Large intestine (tissue), 3 donors: ENCODE measurements at regions not wholly inside any gene's neighbourhood (a gene's known extent, or its start where the extent isn't known, plus 50 kb on each side); places are given as distances from the start of the nearest gene placed in this dataset.
"Not testable (repeated sequence)": the region's sequence is repeated elsewhere in the genome, so short reads cannot be mapped to it uniquely, and the experiment has no call there.

Source experiments
- DNase-seq, 2 donors: peaks; one replicate each; pipeline versions ENCODE4 v3.0.0 to v3.0.0-alpha.2; 2013
- H3K27ac ChIP-seq: one replicate; pipeline ENCODE4 v1.5.1; 2013; ENCODE audit warnings: low read length
- H3K27me3 ChIP-seq: 2 replicates; pipeline ENCODE4 v1.6.1; 2013; ENCODE audit warnings: low read length; ENCODE audit not compliant: control insufficient read depth, insufficient read depth
- H3K36me3 ChIP-seq: 2 replicates; pipeline ENCODE4 v1.6.1; 2013; ENCODE audit warnings: low read length; ENCODE audit not compliant: control insufficient read depth, insufficient read depth
- H3K4me1 ChIP-seq: one replicate; pipeline ENCODE4 v1.6.1; 2013; ENCODE audit warnings: low read length; ENCODE audit not compliant: control insufficient read depth, insufficient read depth
- H3K4me3 ChIP-seq: one replicate; pipeline ENCODE4 v1.5.1; 2013; ENCODE audit warnings: low read length
- H3K9me3 ChIP-seq: one replicate; pipeline ENCODE4 v1.6.1; 2013; ENCODE audit warnings: mild to moderate bottlenecking, low read depth, low read length, moderate library complexity; ENCODE audit not compliant: control insufficient read depth
- WGBS: methylation state at CpG from one replicate; pipeline ENCODE4 v1.1.5; 2013; ENCODE audit warnings: low lambda C conversion rate; ENCODE audit not compliant: insufficient coverage; 5-methylcytosine and 5-hydroxymethylcytosine counted together

- DNase-seq, result no peak
- no CpG with 5 or more reads among the region's 4 CpGs for WGBS
- Histone ChIP-seq H3K4me1 (no peaks in the 10 kb centered on the region), H3K4me3 (no peak overlapping the region), H3K27ac (no peak overlapping the region), H3K36me3 (no peaks in the 10 kb centered on the region), H3K27me3 (no peaks in the 10 kb centered on the region), H3K9me3 (no peaks in the 10 kb centered on the region)
Measured at GRCh38 chr7:48992816-48993215, 68.5 kb downstream of the CDC14C start.

GRCh38 chr7:49001610-49002033 lies 77.3 kb downstream of the CDC14C start:
- Histone ChIP-seq H3K4me1 (no peaks in the 10 kb centered on the region), H3K4me3 (no peak overlapping the region), H3K36me3 (no peaks in the 10 kb centered on the region), H3K27me3 (no peaks in the 10 kb centered on the region), H3K9me3 (no peaks in the 10 kb centered on the region), H3K27ac (no peak overlapping the region)
- DNase-seq, result peak; percentile 4 to 15
- no CpG with 5 or more reads among the region's 1 CpG for WGBS

GRCh38 chr7:49010717-49011116 lies 86.4 kb downstream of the CDC14C start:
- H3K36me3 ChIP-seq, result no peaks in the 10 kb centered on the region
- DNase-seq, result no peak
- no peak overlapping the region for H3K4me3 ChIP-seq
- H3K27ac ChIP-seq, result no peak overlapping the region
- WGBS, result 83% methylated on average over 1 of the region's 2 CpGs
- H3K4me1 ChIP-seq, result no peaks in the 10 kb centered on the region
- H3K9me3 ChIP-seq, result no peaks in the 10 kb centered on the region
- no peaks in the 10 kb centered on the region for H3K27me3 ChIP-seq

- no peaks in the 10 kb centered on the region for H3K27me3 ChIP-seq
- H3K9me3 ChIP-seq, result no peaks in the 10 kb centered on the region
- no peak for DNase-seq
- H3K4me1 ChIP-seq, result no peaks in the 10 kb centered on the region
- no peak overlapping the region for H3K27ac ChIP-seq
- no CpG with 5 or more reads among the region's 4 CpGs for WGBS
- H3K36me3 ChIP-seq, result no peaks in the 10 kb centered on the region
- H3K4me3 ChIP-seq, result no peak overlapping the region
Measured at GRCh38 chr7:49014870-49015269, 90.5 kb downstream of the CDC14C start.

GRCh38 chr7:49020145-49020544 lies 95.8 kb downstream of the CDC14C start:
- Histone ChIP-seq H3K9me3 (no peaks in the 10 kb centered on the region), H3K27me3 (no peaks in the 10 kb centered on the region), H3K4me3 (no peak overlapping the region), H3K4me1 (no peaks in the 10 kb centered on the region), H3K27ac (no peak overlapping the region), H3K36me3 (no peaks in the 10 kb centered on the region)
- WGBS, result 100% methylated on average over 1 of the region's 4 CpGs
- DNase-seq, result no peak

- no peak overlapping the region for H3K27ac ChIP-seq
- H3K4me3 ChIP-seq, result no peak overlapping the region
- no peaks in the 10 kb centered on the region for H3K9me3 ChIP-seq
- H3K36me3 ChIP-seq, result no peaks in the 10 kb centered on the region
- no peaks in the 10 kb centered on the region for H3K27me3 ChIP-seq
- no peaks in the 10 kb centered on the region for H3K4me1 ChIP-seq
- DNase-seq, result no peak
Measured at GRCh38 chr7:49022448-49022847, 98.1 kb downstream of the CDC14C start.

GRCh38 chr7:49023345-49024328 lies 99.3 kb downstream of the CDC14C start:
- no peaks in the 10 kb centered on the region for H3K27me3 ChIP-seq
- DNase-seq, result no peak
- H3K36me3 ChIP-seq, result no peaks in the 10 kb centered on the region
- H3K4me3 ChIP-seq, result no peak overlapping the region
- H3K4me1 ChIP-seq, result no peaks in the 10 kb centered on the region
- H3K27ac ChIP-seq, result no peak overlapping the region
- WGBS, result no CpG with 5 or more reads among the region's 9 CpGs
- no peaks in the 10 kb centered on the region for H3K9me3 ChIP-seq

- H3K27ac ChIP-seq, result no peak overlapping the region
- H3K9me3 ChIP-seq, result no peaks in the 10 kb centered on the region
- H3K27me3 ChIP-seq, result no peaks in the 10 kb centered on the region
- no peak for DNase-seq
- WGBS, result no CpG with 5 or more reads among the region's 2 CpGs
- no peaks in the 10 kb centered on the region for H3K4me1 ChIP-seq
- no peak overlapping the region for H3K4me3 ChIP-seq
- H3K36me3 ChIP-seq, result no peaks in the 10 kb centered on the region
Measured at GRCh38 chr7:49030221-49030620, 105.9 kb downstream of the CDC14C start.

- H3K27me3 ChIP-seq, DNase-seq: not testable (repeated sequence)
- WGBS, result no CpG with 5 or more reads among the region's 2 CpGs
Measured at GRCh38 chr7:49033140-49033539, 108.8 kb downstream of the CDC14C start.

GRCh38 chr7:49037346-49038210 lies 113.2 kb downstream of the CDC14C start:
- H3K27ac ChIP-seq, result no peak overlapping the region
- no peak overlapping the region for H3K4me3 ChIP-seq
- no peaks in the 10 kb centered on the region for H3K27me3 ChIP-seq
- H3K4me1 ChIP-seq, result no peaks in the 10 kb centered on the region
- no peaks in the 10 kb centered on the region for H3K9me3 ChIP-seq
- WGBS, result 0% methylated on average over 2 of the region's 2 CpGs
- DNase-seq, result no peak
- H3K36me3 ChIP-seq, result no peaks in the 10 kb centered on the region

More at GRCh38 chr7:49033140-49033539, 108.8 kb downstream of the CDC14C start:
- H3K4me3 ChIP-seq, H3K36me3 ChIP-seq, H3K27ac ChIP-seq, H3K4me1 ChIP-seq, H3K9me3 ChIP-seq: not testable (repeated sequence)
